Hindlimb muscle (tissue), 1 donor: ENCODE measurements at regions not wholly inside any gene's neighbourhood (a gene's known extent, or its start where the extent isn't known, plus 50 kb on each side); places are given as distances from the start of the nearest gene placed in this dataset.
A peak's percentile ranks its signal among the peaks of the same experiment; 100 is the strongest.
"Not testable (repeated sequence)": the region's sequence is repeated elsewhere in the genome, so short reads cannot be mapped to it uniquely, and the experiment has no call there.

Experiments
- DNase-seq: peaks from one replicate; pipeline ENCODE4 v3.0.0-alpha.2; 2013

DNA sequence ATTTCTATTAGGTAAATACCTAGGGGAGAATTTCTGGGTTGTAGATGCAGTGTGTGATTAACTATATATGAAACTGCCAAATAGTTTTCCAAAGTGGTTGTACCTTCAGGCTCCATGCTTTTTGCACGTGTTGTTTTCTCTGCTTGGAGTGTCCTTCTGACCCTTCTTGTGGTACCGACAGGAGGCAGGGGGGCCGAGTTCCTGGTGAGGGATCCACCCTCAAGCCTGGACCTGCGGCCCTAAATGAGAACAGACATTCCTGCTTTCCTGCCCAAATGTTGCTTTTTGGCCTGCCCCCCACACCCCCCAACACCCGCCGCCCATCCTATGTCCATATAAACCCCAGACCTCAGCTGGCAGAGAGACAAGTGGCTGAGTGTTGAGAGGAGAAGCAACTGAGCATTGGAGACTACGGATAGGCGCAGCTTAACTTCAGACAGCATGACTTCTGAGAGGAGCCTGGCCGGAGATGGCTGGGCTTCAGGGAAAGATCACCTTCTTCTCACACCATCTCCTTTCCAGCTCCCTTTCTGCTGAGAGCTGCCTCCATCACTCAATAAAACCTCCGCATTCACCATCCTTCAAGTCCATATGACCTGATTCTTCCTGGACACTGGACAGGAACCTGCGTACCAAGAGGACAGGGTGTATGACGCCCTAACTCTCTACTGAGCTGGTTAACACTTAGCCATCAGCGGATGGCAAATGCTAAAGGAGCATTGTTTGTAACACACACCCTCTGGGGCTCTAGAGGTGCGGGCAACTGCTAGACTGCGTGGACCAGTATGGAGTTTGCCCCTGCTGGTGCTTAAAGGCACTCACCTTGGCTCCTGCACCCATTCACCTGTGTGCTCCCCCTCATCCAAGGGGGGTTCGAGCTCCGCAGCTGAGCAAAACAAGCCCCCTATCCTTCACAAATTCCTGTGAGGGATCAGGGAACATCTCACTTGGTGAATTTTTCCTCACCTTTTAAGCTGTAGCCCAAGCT lies 194.7 kb upstream of the FBXO33 start:
- DNase-seq = no peak

DNA sequence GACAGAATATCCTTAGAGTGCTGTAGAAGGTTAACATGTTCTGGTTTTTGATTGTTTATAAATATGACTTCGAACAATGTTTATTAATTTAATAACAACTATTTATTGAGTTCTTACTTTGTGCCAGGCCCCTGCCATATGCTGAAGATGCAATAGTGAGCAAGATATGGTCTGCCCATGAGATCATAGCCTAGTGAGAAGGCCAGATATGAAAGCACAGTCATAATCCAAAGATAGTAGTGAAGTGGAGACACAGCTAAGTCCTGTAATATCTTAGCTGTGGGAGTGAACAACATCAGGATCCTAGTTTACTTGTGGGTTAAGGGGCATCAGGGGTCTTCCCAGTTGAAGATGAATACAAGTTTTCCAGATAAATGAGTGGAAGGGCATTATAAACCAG lies 189.4 kb upstream of the FBXO33 start:
- DNase-seq = no peak

DNA sequence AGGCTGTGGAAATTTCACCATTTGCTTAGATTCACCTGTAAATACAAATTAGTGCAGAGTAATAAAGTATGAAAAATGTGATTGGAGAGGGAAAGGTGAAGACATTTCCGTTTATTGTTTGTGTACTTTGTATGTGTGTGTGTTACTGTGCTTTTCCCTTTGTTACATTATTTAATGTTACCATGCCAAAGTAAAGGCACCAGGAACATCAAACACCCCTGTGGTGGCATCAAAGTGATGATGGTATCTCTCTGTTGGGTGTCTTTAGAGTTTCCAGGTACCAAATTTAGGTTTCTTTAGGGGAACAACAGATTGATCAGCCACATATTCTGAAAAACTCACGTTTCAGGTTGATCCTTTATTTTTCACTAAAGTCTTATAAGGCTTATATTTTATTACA lies 189.0 kb upstream of the FBXO33 start:
- DNase-seq = no peak

- DNase-seq = no peak
Observed at GRCh38 chr14:39617537-39617936, 185.3 kb upstream of the FBXO33 start.

- no peak for DNase-seq
Observed at GRCh38 chr14:39615352-39615751, 183.1 kb upstream of the FBXO33 start.

GRCh38 chr14:39614297-39614923 lies 182.2 kb upstream of the FBXO33 start:
- DNase-seq = no peak

DNA sequence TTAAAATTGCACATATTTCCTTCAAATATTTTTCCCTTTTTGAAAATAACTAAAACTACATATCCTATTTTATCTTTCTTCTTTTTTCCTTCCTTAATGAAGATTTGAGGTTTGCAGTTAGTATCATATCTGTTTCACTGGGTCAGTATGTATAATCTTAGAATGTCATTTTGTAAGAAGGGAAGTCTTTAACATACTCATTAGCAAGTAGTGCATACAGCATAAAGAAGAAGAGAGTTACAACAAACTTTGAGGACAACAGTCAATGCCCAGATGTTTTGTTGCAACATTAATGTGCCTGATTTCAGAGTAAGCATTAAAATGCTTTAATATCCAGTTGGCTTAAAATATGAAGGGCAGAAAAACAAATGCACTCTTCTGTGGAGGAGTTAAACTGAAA lies 176.9 kb upstream of the FBXO33 start:
- no peak for DNase-seq

GRCh38 chr14:39607978-39608377 lies 175.7 kb upstream of the FBXO33 start:
- no peak for DNase-seq

- DNase-seq = no peak
Observed at GRCh38 chr14:39603942-39604341, 171.7 kb upstream of the FBXO33 start.

GRCh38 chr14:39593377-39593776 lies 161.1 kb upstream of the FBXO33 start:
- DNase-seq = no peak

DNA sequence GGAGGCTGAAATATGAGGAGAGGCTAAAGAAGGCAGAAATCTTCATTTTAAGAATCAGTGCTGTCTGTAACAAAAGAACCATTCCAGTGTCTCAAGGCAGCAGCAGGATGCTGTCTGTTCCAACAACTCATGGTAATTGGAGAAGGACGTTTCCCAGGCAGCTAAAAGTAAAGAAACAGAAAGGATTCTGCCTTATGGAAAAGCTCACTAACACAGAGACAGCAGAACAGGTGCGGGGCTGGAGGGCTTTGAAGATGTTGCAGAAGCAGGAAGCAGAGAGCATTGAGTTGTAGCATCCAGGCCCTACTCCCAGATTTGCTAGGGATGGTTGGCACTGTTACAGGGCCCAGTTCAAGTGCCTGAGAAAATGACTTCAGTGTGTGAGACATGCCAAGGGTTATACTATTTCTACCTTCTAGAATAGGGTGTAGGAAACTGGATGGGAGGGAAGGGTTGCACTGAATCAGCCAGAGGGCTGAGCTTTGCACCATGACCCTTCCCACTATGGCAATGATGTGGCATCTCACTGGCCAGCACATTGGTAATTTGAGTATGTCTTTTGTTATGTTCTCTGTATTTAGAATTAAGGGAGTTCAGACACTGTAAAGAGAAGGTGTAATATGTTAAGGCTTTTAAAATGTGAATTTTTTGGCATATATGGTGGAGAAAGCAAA lies 160.0 kb upstream of the FBXO33 start:
- DNase-seq = peak; percentile 22

DNA sequence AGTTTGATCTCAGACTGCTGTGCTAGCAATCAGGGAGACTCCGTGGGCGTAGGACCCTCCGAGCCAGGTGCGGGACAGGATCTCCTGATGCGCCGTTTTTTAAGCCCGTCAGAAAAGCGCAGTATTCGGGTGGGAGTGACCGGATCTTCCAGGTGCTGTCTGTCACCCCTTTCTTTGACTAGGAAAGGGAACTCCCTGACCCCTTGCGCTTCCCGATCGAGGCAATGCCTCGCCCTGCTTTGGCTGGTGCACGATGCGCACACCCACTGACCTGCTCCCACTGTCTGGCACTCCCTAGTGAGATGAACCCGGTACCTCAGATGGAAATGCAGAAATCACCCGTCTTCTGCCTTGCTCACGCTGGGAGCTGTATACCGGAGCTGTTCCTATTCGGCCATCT lies 157.6 kb upstream of the FBXO33 start:
- DNase-seq = not testable (repeated sequence)

DNA sequence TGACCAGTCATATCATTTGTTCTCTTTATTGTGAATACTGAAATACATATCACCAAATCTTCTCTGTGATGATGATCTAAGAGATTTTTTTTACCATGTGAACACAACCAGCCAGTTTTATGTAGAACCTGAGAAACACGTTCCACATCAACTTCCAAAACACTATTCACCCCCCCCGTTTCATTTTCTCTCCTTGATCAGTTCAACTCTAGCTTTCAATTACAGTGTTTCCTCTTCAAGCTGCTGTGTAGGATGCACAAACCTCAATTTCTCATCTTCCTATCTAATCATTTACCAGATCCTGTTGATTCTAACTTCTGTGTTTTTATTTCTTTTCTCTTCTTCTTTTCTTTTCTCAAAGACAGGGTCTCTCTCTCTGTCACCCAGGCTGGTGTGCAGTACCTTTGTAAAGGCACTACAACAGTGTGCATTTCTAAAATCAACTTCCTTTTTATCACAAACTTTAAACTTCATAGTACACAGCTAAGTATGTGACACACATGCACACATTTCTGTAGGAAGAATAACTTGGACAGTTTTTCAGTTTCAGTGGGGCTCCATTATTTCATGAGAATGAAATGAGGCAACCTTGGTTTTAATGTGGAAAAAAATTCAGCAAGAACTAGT lies 149.9 kb upstream of the FBXO33 start:
- DNase-seq = no peak

DNA sequence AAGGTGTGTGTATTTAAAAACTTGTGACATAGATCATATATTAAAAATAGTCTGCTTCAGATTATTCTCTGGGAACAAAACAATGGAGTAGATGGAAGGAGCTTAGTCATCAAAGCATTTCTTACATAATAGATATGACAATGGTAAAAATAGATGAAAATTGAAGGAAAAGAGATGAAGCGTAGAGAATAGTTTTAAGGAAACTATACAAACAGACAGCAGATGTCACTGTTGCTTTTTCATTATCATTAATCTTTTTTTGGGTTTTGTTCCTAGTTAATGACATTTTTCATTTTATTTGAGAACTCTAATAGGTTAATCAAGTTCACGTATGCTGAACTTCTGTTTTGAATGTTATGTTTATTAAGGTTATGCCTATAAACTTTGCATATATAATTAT lies 149.2 kb upstream of the FBXO33 start:
- DNase-seq = no peak

DNA sequence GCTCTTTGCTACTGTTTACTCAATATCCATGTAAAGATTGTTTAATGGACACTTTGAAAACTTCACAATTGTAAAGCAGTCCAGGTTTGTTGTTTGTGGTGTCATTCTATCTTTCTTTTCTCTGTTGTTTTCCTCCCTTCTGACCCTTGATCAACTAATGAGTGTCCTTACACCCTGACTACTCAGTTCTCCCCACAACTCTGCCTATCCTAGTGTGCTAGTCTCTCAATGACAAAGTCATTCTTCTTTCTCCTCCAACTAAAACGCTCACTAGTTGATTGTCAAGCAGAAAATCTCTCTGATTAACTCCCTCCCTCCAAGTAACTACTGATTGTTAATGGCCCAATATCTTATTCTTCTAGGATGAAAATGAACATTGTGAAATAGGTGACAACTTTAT lies 148.5 kb upstream of the FBXO33 start:
- DNase-seq = no peak

- DNase-seq = no peak
Observed at GRCh38 chr14:39576736-39577135, 144.5 kb upstream of the FBXO33 start.

GRCh38 chr14:39576258-39576657 lies 144.0 kb upstream of the FBXO33 start:
- no peak for DNase-seq

DNA sequence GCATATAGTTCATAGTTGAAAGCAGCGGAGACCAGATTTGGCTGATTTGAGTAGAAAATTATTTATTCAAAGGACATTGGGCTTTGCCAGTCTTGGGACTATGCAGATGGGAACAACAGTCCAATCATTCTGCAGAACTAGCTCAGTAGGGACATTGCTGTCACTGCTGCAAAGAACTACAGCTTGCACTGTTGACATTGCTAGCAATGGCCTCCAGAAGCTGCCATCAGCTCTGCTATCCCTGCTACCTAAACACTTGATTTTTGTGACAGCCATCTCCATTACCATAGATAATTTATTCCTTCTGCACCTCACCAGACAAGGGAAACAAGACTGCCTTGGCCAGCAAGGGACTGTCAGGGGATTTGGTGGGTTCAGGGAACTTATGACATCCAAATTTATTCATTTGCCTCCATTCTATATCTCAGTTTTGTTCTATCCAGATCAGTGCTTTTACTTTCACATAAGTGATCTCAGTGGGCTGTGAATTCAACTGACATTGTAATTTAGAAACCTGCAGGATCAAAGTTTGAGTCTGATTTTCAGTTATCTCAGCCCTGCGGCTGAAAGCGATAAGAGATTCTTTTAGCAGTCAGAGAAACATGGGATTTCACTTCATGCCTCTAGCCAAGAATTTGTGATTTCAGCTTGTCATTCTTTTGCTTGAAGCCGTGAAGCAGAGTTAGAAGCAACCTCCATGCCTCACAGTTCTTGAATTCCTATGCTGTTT lies 136.7 kb upstream of the FBXO33 start:
- DNase-seq = no peak

GRCh38 chr14:39566795-39567194 lies 134.6 kb upstream of the FBXO33 start:
- no peak for DNase-seq

DNA sequence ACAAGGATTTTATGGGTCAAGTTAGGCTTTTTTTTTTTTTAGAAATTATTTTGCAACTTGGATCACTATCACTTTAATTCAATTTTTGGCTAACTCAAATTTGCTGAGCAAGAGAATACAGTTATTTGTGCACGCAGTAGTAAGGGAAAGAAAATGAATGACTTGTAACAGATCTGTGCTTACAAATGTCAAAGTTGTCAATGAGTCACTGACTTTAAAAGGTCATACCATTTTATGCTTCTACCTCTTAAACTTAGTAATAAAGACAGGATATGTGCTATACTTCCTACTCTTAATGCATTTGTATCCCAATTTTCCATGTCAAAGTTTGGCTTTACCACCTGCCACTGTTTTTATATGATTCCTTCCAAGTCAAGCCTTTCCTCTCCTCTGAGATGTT lies 131.1 kb upstream of the FBXO33 start:
- no peak for DNase-seq

DNA sequence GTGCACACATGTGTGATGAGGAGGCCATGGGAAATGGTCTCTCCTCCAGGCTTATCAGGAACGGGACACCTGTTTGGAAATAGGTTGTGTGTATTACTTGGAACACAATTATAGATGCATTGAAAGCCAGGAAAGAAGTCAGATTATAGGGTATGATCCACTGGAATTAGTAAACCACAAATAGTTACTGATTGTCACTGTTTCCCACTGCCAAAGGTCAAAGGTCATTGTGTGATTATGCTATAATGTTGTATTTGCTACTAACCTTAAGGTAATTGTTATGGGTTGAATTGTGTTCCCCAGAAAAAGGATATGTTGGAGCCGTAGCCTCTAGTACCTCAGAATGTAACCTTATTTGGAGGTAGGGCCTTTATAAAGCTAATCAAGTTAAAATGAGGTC lies 129.9 kb upstream of the FBXO33 start:
- no peak for DNase-seq

DNA sequence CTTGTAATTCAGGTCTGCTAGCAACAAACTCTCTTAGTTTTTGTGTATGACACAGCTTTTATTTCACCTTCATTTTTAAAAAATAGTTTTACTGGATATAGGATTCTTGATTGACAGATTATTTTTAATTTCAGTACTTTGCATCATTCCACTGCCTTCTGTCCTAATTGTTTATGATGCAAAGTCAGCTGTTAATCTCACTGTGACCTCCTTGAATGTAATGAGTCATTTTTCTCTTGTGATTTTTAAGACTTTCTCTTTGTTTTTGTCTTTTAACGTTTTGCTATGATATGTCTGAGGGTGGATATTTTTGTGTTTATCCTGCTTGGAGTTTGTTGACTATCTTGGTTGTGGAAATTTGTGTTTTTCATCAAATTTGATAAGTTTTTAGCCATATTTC lies 126.3 kb upstream of the FBXO33 start:
- DNase-seq = no peak
